Fibroblast of skin of back (primary cell): ENCODE measurements at regions not wholly inside any gene's neighbourhood (a gene's known extent, or its start where the extent isn't known, plus 50 kb on each side); places are given as distances from the start of the nearest gene placed in this dataset.

Experiments used
- DNase-seq: peaks from one replicate; pipeline ENCODE4 v3.0.0-alpha.2; 2013

DNA sequence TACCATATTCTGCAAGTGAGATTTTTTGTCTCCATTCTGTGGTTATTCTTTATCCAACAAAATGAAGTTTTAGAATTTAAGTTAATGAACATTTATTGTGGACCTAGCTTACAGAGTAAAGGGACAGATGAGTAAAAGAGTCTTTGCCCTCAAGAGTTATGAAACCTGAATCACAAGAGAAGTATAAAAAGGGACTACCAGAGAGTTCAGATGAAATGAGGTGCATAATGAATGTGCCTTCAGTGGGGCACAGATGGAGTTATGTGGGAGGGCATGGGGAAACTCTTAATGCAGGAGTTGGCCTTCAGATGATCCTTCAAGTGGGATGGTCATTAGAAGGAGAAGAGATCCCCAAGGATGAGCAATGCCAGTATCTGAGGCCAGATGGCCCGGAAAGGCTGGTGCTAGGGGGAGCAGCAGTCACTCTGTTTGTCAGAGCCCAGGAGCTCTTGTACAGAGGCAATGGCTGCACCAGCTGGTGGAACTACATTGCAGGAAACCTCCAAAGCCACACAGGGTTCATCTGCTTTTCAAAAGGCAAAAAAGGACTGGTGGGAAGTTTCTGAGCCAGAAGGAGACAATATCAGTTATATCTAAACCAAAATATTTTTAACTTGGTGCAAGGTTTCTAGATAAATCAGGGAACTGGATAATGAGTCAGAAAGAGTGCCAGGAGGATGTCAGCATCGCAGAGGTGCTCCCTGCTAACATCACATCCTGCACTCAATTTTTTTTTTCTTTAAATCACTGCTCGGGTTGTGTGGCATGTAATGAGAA lies 162.0 kb downstream of the KLF6 start:
- DNase-seq: peak; percentile 48

DNA sequence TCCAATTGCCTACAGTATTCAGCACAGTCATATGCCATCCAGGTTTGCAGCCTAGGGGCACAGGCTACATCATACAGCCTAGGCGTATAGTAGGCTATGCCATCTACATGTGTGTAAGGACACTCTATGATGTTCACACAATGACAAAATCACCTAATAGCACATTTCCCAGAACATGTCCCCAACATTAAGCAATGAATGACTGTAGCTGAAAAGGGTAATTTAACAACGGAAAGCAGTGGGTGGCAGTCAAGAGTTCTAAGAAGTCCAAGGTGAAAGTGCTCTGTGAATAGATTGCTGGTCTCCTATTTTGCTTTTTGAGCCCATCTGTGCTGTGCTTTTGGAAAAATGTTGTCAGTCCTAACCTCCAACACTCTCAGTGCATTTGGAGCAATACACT lies 162.6 kb downstream of the KLF6 start:
- no peak for DNase-seq

DNA sequence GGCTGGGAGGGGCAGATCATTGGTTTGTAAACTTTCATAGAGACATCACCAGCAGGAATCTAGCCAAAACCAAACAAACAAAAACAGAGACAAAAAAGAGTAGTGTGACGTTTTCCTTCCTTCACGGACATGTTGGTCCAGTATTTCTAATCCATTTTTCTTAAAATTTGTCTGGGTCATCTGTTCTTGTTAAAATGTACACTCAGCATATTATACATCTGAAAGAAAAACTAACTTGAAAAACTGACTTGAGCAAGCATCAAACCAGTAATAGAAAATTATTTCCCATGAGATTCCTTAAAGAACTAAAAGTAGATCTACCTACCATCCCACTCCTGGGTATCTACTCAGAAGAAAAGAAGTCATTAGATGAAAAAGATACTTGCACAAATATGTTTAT lies 164.2 kb downstream of the KLF6 start:
- DNase-seq: no peak

DNA sequence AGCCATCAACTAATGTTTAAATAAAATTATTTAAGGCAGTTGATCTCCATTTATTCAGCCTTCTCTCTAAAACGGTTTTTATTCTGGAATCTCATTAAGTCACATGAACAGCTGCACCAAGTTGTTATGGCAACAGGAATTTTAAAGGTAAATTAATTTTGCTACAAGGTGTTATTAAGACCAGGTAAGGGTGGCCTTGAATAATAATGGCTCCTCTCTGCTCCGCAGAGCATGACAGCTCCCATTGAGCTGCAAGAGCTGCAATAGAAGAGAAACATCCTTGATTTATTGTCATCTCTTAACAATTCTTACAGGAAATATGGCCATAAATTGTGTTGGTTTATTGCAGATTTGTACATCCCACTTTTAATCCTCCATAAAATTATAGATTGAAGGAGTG lies 165.8 kb downstream of the KLF6 start:
- no peak for DNase-seq

DNA sequence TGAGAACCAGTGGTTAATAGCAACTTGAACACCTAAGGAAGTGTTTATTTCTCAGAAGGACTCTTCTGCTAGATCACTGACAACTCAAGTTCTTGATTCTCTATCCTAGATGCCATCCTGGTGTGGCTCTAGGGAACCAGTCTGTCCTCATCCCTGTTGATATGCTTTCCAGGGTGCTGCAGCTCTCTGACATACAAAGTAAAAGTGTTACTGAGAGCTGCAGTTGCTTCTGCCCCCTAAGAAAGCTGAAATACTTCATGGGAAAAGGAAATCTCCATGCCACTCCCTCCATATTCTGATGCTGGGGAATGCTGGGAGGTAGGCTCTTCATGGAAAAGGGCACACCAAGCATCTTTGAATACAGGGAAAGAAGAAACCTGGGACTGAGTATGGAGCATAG lies 168.1 kb downstream of the KLF6 start:
- DNase-seq: no peak

DNA sequence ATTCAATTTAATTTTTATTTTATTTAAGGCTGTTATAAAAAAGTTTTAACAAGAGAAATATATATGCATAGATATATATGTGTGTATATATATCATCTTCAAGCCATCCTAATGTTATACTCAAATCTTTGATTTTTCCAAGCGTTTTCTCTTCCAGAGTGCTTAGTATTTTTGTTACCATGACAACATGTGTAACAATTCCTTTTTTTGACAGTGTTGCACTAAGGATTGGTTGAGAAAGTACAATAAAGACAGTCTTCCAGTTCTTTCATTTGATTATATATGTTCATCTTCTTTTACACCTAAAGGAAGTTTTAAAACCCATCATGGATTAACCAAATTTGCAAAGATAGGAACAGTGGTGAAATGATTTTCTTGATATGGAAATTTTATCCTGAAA lies 171.7 kb downstream of the KLF6 start:
- DNase-seq: no peak

DNA sequence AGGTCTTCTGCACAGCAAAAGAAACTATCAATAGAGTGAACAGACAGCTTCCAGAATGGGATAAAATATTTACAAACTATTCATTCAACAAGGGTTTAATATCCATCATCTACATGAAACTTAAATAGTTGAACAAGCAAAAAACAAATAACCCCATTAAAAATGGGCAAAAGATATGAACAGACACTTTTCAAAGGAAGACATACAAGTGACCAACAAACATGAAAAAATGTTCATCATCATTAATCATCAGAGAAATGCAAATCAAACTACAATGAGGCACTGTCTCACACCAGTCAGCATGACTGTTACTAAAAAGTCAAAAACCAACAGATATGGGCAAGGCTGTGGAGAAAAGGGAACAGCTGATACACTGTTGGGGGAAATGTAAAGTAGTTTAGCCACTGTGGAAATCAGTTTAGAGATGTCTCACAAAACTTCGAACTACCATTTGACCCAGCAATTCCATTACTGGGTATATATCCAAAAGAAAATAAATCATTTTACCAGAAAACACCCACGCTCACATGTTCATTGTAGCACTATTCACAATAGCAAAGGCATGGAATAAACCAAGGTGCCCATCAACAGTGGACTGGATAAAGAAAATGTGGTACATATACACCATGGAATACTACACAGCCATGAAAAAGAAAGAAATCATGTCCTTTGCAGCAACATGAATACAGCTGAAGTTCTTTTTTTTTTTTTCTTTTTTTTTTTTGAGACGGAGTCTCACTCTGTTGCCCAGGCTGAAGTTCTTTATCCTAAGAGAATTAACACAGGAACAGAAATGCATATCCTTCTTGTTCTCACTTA lies 172.6 kb downstream of the KLF6 start:
- no peak for DNase-seq

DNA sequence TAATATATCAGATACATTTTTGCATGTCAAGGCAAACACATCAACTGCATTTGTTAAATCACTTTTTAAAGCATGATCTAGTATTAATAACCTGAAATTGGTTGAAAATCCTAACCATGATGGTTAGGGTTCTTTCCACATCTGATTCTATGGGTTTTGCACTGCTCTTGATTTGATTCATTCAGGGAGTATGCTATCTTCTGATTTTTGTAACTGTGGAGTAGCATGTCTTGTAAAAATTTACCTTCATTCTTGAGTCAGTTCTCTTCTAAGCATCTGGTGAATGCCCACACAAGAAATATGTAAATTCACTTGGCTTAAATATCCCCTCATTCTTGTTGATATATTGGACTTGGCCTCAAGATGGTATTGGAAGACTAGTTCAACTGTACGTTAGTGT lies 178.7 kb downstream of the KLF6 start:
- no peak for DNase-seq

DNA sequence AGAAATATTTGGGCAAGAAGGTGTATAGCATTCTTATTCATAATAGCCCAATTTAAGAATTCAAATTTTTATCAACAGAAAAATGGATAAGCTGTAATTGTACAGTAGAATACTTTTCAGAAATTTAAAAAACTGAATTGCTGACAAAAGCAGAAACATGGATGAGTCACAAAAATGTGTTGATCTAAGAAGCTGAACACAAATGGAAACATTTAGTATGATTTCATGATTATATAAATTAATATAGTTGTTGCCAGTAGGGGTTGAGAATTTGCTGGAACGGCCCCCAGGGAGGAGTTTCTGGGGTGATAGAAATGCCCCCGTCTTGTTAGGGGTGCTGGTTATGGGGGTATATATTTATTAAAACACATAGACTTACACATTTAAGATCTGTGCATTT lies 179.1 kb downstream of the KLF6 start:
- peak; percentile 25 for DNase-seq

DNA sequence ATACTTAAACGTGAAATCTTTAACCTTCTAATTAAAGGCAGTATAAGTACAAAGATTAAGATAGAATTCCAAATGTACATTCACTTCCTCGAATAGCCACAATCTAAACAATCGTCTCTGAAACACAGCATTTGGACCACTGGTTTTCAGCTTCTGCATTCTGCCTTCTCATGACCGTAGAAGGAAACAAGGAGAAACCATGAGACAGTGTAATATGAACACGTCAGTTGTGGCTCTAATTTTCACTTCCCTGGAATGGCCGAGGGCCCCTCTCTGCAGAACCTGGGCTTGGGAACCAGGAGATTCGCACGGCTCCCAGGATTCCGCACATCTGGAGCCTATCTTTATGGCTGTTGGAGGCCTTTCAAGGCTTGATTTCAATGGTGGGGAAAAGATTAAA lies 189.3 kb downstream of the KLF6 start:
- DNase-seq: no peak

DNA sequence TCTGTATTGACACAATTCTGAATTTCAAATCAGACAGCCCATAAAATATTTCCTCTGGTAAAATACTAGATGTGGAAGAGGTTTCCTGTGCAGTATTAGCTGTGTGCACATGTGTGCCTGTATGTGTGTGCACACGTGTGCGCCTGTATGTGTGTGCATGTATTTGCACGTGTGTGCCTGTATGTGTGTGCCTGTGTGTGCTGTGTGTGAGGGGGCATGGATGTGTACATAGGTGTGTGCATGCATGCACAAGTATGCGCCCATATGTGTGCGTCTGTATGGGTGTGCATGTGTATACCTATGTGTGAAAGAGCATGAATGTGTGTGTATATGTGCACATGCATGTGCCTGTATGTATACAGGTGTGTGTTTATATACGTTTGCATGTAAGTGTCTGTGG lies 191.4 kb downstream of the KLF6 start:
- DNase-seq: no peak

DNA sequence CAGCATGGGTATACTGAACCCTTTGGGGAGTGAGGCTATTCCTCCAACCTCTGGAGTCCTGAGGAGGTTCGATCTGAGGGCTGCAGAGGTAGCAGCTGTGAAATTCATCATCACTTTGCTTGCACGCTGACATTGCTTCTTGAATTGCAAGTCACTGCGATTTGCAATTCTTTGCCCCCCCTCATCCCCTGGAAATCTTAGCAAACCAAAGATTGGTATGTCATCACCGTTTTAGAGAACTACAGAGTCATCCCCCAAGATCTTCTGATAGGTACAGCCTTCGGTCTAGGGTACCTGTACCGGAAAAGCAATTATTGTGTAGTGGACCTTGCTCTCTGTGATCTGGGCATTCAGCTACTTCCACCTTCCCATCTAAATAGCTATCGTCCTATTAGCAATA lies 192.6 kb downstream of the KLF6 start:
- no peak for DNase-seq

DNA sequence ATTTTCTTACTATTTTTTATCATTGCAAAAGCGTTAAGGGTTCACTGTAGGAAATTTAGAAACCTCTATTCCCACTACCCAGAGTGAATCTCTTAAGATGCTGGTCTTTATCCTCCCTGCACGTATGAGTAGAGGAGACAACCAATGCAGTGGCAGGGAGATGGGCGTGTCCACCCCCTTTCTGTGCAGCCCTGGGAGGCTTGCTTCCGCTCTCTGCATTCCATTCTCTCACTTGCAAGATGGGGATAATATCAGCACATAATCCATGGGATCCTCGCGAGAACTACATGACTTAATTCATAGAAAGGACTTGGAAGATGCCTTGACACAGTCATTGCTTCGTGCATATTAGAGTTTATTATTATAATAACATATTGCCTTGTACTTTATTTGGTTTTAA lies 196.2 kb downstream of the KLF6 start:
- DNase-seq: peak; percentile 29

DNA sequence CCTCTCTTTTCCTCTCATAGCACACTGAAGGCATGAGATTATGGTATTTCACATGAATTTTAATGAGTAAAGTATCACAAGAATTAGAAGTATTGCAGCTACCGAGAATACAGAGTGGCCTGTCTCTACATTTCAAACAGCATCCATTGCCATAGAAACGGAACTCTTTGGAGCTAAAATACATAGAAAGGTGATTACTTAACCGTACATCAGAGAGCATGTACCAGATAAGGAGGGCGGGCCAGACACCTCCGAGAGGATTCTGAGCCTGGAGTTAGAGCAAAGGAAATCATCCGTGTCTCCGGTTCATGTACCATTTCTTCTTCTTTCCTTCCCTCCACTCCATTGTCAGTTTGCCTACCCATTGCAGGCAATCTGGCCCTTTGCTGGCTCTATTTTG lies 196.7 kb downstream of the KLF6 start:
- DNase-seq: no peak

DNA sequence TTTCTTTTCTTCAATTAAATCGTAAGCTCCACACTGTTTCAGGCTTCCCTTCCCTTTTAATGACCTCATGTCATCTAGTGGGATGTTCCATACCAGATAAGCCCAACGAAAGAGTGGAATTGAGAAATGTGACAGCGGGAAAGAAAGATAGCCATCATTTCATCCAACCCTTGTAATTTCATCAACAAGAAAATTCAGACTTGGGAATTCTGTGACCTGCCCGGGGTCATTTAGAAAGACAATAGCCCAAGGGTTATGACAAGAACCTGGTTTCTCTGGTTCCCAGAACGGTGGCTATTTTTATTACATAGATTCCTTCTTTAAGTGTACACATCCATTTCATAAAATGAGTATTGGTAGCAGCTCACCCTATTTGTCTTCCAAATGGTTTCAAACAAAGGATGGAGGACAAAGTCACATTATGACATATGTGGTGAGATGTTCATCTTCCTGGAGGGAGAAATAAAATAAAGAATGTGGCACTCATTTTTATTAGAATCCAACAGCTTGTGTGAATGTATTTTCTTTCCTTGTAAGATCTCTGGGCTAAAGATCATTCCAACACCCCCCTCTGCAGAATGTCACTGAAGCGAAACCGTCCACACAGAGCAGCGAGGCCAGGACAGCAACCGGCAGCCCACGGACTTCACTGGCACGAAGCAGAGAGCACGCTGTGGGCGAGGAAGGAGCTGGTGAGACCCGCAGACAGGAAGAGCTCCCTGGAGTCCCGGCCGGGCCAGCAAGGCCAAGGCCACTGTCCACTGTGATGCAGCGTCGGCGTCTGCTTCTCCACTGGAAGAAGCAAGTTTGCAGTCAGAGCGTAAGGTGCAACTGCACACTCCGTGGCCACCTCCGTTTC lies 199.9 kb downstream of the KLF6 start:
- no peak for DNase-seq

DNA sequence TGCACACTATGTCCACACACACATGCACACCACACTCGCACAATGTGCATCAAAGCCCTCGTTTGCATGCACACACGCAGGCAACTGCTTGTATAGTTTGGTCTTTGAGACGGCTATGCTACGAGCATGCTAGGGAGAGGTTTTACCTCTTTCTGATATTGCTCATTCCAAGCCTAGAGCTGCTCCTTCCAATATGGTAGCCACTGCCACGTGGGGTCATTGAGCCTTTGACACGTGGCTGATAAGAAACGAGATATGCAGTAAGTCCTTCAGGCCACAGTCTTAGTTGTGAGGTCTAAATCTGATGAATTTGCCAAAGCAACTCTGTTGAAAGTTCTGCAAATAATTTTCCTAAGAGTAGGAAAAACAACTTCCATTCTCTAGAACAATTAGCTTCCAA lies 204.4 kb downstream of the KLF6 start:
- DNase-seq: no peak

DNA sequence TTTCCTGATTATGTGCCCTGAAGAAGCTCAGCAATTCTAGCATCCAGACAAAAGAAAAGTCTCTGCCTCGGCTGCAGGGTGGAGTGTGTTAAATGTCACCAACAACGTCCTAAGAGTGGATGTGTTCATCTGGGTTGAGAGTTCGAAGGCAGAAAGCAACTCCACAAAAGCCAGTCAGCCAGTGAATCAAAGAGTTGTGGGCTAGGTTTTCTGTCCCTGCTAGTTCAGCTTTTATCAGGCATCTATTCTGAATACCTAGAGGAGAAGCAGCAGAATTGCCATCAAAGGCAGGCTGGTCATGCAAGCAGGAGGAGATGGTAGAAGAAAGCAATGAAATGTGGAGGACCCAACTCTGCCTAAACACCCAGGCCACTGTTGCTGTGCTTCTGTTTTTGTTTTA lies 205.2 kb downstream of the KLF6 start:
- no peak for DNase-seq

DNA sequence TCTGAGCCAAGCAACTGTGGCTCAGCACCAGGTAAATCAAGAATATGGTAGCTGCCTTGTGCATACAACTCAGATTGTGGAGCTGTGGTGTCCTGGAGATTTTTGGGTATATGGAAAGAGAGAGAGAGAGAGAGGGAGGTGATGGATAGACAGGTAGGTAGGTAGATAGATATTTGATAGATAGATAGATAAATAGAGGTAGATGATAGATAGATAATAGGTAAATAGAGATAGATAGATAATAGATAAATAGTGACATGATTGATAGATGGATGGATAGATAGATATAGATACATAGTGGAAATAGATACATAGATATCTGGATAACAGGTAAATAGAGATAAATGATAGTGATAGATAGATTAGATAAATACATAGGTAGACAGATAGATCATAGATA lies 206.3 kb downstream of the KLF6 start:
- no peak for DNase-seq

DNA sequence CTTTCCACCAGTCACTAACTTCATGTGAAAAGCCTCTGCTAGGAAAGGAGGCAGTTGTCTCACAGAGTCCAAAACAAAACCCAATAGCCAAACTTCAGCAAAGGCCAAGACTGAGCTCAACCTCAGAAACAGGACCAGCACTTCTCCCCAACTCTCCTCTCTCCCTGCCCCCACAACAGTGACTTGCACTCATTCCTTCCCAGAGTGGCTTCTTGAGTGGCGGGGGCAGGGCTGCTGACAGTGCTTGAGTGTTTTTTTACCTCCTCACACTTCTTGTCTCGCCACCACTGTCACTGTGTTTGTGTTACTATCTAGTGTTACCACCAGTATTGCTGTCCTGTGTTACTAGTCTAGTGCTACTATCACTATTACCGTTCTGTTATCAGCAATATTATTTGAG lies 206.8 kb downstream of the KLF6 start:
- DNase-seq: no peak

DNA sequence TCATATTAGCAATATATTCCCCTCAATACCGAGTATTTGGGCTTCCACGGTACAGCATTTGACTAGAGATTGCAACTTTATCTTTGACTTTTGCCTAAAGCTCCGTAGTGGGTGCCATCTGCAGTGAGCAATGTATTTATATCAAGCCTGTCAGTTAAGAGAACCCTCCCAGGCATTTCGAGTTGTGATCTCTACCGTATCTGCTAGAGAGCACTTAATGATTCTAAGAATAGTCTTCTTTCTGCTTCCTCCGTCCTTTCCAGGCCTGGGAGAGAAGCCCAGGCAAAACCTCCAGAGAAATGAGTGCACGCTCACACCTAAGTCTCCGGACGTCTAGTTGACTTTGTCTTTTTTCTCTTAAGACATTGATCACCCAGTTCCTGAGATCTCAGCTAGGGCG lies 210.6 kb downstream of the KLF6 start:
- DNase-seq: no peak

DNA sequence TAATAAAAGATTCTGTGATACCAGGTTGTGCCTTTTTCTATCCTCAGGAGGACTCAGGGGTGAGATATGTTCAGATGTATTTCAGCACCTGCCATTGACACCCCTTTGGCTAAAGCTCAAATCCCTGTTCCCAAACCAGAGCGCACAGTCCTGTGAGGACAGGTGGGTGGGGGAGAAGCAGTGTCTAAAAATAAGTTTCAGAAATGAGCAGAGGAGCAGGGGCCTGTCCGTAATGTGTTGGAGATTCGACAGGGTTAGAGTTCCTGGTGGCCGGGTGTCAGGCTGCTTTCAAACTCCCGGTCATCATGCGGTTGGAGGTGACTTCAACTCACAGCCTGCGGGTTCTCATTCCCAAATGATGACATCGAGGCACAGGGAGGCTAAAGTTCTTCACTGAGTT lies 211.5 kb downstream of the KLF6 start:
- DNase-seq: no peak

DNA sequence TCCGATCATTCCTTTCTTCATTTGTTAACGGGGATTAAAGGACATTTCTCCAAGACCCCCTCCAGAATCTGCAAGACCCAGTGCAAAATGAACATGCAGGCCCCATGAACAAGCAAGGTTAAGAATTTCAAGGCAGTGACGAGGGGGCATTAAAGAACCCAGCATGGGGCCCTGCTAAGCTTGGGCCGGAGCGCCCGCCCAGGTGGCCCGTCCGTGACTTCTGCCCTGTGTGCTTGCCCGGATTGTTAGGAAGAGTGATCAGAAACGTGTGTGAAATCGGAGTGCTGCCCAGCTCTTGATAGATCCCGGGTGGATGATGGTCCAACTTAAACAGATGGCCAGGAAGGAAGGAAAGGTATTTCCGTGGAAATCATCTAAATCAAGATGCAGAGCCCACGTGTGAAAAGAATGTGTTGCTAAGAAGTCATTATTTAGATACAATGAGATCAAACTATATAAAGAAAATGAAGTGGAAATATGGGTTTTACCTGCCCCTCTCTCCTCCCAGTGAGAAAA lies 213.6 kb downstream of the KLF6 start:
- no peak for DNase-seq

DNA sequence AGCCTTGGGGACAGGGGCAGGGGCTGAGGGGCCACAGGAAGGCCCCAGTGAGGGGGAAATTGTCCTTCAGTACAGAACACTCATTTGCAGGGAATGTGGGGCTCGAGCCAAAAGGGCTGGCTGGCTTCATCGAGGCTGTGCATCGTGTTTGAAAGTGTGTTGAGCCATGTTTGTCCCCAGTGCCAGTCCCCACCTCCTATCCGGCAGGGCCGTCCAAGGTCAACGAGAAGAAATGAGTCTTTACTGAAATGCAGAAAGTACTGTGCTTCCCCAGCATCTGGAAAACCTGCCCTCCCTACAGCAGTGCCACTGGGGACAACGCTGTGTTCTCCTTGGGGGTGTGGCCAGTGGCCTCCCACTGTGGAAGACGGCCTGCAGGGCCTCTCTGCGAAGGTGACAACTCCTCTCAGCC lies 214.1 kb downstream of the KLF6 start:
- peak; percentile 14 for DNase-seq
